GM12874 (cell line): ENCODE measurements at regions not wholly inside any gene's neighbourhood (a gene's known extent, or its start where the extent isn't known, plus 50 kb on each side); places are given as distances from the start of the nearest gene placed in this dataset.

ENCODE experiments used
- CTCF ChIP-seq: IDR thresholded peaks from 2 replicates; pipeline ENCODE4 v1.5.1; 2011; ENCODE audit warnings: low read depth, mild to moderate bottlenecking, control low read depth, low read length, moderate library complexity; ENCODE audit not compliant: insufficient read depth

- no peak for TF ChIP-seq CTCF
Observed at GRCh38 chr14:62206456-62206855, 444.2 kb downstream of the SNAPC1 start.

GRCh38 chr14:62209287-62209899, 447.2 kb downstream of the SNAPC1 start:
- no peak for TF ChIP-seq CTCF

- no peak for TF ChIP-seq CTCF
Observed at GRCh38 chr14:62213516-62213915, 451.3 kb downstream of the SNAPC1 start.

- no peak for TF ChIP-seq CTCF
Observed at GRCh38 chr14:62216121-62216520, 453.9 kb downstream of the SNAPC1 start.

GRCh38 chr14:62234849-62235248, 472.6 kb downstream of the SNAPC1 start:
- no peak for TF ChIP-seq CTCF

GRCh38 chr14:62244221-62244620, 482.0 kb downstream of the SNAPC1 start:
- TF ChIP-seq CTCF: no peak

- TF ChIP-seq CTCF: no peak
Observed at GRCh38 chr14:62247266-62247665, 485.0 kb downstream of the SNAPC1 start.
